HPDE6-E6E7 (cell line): ENCODE measurements at regions not wholly inside any gene's neighbourhood (a gene's known extent, or its start where the extent isn't known, plus 50 kb on each side); places are given as distances from the start of the nearest gene placed in this dataset.

Experiments used
- DNase-seq: peaks from one replicate; pipeline ENCODE4 v3.0.0; 2011; ENCODE audit warnings: missing footprints; ENCODE audit errors: extremely low spot score

DNA sequence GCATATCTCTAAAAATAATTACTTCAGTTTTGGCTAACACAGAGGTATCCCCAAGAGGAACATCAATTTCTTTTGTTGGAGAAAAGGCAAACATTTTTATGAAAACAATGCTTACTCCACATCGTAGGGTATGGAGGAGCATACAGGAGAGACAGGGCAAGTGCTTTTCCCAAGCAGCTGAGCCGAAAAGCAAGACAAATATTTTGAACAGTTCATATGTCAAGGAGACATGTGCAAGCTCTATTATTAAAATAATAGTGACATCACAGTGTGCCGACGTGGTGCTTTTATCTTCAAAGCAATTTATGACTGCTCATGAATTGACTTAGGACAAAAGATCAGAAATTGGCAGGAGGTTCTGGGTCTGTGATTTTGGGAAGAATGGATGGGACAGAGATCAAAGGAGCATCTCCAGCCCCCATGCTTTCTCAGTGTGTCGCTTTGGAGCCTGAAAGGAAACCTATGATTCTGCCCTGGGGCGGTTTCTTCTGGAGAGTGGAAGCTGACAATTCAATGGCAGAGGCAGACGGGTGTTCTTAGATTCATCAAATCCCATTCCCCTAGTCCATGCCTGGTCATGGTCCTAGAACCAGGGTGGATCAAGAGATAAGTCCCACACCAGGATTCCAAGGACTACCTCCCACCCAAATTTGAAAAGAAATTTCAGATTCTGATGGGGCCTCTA is 97.1 kb downstream of the JCAD start:
- no peak for DNase-seq

DNA sequence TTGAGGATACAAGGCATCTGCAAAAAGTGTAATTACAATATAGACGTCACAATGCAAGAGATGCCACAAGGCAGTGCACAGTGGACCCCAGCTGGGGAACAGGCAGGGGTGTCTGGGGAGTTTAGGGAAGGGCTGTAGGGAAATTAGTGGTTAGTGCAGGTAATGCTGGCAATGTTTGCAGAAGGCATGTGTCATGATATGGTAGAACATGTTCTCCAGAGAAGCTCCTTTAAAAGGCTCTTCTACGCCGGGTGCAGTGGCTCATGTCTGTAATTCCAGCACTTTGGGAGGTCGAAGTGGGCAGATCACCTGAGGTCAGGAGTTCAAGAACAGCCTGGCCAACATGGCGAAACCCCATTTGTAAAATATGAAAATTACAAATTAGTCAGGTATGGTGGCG is 98.0 kb downstream of the JCAD start:
- DNase-seq, result no peak

DNA sequence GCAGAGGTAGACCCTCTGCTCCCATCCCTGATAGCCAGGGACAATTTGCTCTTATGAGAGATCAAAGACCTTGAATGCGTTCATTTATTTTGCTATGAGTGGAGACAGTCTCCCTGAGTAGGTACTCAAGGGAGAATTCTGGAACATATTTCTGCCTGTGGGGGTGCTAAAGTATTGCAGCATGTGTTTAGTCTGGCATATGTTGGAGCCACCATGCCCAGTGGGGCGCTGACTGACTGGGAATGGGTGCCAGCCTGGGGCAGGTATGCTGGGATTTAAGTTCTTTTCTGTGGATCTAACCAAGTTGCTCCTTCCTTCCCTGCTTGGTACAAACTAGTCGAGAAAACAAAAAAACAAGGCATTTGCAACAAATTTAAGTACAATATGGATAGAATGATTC is 99.1 kb downstream of the JCAD start:
- no peak for DNase-seq

DNA sequence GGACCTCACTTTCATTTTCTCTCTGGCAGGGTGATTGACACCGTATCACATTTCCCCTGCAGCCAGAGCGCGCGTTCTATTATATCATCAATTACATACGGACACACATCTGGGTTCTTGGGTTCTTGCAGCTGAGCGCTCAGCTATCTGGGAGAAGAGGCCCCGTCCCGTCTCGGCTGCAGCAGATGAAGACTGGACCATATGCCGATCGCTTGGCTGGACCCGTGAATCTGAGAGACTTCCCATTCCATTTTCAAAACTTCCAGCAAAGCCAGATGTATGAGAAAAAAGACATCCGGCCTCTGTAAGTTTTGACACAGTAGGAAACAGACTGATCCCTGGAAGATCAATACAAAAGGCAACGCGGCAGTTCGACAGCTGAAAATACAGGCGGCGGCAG is 99.8 kb downstream of the JCAD start:
- no peak for DNase-seq

DNA sequence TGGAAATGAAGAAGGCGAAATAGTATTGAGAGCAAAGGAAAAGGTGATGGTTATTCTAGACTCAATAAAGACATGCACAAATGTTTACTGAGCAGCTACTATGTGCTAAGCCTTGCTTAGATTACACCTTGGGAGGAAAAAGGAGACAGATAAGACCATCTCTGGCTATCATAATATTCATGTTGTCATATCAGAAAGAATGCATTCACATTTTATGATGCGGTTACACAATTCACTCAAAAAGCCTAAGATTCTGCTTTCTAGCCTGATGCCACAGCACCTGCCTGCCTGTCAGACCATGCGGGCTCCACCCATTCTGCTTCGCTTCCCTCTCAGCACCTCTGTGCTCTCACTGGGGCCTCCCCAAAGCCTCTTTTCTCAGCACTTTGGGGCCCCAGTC is 100.9 kb downstream of the JCAD start:
- DNase-seq, result no peak

DNA sequence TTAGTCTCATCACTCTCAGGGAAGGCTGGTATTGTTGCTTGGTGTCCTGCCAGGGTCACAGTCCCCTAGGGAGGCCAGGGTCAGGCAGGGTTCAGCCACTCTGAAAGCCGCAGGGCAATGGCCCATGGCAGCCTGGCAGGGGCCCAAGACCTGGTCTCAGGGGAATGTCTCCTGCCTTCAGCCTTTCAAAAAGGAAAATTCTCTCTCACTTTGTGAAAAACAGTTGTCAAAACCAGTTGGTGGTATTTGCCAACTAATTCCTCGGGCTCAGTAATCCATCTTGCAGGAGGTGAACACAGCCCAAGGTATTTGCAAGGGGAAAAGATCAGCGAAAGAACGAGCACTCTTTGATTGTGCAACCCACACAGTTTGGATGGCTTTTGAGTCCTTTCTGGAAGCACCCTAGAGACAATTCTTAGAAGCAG is 101.5 kb downstream of the JCAD start:
- DNase-seq, result no peak

DNA sequence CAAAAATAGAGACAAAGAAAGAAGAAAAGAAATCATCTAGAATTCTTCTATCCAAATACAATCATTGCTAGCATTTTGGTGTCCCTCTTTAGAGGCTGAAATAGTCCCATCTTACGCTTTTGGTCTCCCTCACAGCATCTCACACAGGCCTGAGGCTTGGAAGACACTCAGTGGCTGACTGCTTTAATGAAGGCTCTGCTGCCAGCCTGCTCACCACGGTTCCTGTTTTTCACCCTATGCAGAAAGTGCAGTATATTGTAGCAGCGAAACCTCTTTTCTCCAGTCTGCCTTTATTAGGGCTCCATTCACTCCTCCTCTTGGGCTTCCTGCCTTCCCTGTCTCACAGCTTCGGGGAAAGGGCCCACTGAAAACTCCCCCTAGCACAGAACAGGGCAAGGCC is 102.2 kb downstream of the JCAD start:
- DNase-seq, result no peak

DNA sequence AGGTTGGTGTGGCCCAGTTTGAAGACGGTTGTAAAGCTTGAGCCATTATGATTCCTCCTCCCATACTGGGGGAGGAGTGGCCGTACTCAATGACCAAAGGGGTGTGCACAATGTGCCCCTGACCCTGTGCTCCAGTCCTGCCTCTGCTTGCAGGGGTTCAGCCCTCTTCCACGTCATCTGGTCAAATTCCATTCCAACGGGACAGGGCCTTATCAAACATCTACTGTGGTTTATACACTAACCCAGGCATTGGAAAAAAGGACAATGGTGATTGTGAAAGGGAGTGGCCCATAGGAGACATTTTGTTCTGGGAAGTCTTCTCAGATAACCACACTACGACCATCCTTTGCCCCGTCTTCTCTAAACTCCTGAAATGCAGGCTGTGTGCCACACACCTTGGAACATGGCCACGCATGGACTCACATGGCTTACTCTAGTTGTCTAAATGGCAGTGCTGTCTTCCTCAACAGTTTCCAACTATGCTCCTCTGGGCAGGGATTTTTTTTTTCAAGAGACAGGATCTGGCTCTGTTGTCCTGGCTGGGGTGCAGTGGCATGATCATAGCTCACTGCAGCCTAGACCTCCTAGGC is 103.0 kb downstream of the JCAD start:
- DNase-seq, result no peak

DNA sequence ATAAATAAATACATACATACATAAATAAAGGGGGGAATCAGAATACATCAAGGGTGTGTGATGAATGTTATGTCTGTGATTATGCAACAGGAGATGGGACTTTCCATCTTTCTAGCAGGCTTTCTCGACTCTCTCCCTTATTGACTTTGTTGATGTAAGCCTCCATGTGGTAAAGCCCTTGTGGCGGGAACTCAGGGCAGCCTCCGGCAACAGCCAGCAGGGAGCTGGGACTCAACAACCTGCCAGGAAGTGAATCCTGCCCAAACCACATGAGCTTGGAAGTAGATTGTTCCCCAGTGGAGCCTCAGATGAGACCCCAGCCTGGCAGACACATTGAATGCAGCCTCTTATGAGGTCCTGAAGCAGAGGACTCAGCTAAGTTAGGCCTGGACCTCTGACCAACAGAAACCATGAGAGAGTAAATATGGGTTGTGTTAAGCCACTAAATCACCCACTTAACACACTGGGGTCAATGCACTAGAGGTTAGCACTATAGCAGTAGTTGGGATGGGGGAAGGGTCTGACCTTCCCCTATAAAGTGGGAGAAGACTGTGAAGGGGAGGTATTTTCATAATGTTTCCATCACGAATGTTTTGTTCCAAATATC is 104.0 kb downstream of the JCAD start:
- no peak for DNase-seq

DNA sequence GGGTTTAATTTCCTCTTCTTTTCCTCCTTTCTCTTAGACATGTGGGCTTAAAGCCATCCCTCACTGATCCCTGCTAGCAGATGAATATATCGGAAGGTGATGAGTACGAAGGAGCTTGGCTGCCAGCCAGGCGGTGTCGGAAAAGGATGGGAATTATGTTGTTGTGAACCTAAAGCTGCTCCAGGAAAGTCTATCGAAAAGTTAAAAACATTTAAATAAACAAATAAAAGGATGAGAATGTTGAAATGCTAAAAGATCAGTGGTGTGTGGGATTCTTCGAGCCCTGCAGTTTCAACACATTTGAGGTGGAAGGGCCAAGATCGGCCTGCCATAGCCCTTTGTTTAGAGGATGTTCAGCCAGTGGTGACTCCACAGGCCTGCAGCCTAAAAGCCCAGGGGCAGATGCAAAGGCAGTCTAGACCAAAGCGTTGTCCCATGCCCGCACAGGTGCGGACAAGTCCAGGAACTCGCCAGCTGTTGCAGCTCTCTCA is 107.9 kb downstream of the JCAD start:
- peak; percentile 58 for DNase-seq

DNA sequence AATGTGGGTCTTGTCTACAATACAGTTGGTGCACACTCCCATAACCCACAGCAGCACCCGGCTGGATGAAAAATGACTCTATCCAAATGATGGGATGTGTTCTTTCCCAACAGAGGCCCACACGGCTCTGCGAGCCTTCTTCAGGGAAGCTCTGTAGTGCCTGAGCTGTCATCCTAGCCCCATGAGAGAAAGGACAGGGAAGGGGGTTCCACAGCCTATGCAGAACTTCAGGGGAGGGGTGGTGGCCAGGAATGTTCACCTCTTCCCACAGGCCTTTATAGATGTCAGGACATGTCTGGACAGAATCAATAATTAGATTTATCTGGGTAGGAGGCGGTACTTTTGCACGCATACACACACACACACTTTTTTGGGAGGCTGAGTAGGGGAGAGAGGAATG is 109.0 kb downstream of the JCAD start:
- no peak for DNase-seq

DNA sequence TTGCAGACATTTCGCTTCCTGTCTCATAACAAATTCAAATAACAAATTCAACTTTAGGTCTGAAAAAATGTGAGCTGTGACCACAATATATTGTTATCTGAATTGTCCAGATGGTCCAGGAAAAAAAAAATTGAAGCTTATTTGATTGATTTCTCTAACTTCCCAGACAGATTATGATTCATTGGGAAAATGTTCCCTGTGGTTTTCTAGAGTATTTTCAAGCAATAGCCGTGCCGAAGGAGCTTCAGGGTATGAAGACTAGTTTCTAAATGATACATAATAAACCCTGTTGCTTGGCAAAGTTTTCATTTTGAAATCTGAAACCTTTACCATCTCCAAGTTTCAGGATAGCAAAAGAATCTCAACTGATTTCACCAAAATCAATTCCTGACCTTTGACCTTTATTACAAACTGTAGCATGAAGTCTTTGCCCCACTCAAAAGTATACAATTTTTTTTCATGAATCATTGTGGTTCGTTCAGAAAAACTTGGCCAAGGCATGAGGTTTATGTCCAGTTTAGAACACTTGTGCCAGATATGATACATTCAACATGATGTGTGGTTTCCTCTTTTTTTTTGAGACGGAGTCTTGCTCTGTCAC is 109.9 kb downstream of the JCAD start:
- no peak for DNase-seq

DNA sequence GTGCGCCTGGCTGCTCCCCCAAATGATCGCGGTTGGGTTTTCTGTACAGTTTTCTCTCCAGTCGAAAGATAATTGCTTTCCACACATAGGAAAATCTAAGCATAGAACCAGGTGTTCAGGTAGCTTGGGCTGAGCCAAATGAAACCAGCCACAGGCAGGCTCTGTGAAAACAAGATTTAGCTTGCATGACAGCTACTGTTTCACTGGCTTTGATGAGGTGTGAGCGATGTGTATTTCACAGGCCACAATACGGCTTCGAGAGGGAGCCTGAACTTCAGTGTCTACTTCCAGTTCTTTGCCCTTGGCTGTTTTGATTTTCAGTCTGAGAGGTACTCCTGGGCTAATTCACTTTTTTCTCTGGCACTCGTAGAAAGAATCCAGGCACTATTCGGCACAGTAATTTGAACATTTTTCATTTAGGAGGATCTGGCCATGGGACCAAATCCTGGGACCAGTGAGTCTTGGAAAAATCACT is 110.5 kb downstream of the JCAD start:
- no peak for DNase-seq

DNA sequence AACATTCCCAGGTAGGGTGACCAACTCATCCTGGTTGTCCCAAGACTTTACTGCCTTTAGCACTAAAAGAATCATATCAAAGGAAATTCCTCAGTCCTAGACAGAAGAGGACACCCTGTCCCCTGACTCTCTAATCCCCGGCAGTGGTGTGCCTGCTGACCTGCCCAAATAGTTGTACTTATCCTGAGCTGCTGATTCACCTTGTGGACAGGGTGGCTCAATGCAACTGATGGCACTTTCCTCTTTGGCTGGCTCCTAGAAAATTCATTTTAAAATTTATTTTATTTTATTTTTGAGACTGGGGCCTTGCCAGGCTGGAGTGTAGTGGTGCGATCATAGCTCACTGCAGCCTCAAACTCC is 111.7 kb downstream of the JCAD start:
- no peak for DNase-seq

DNA sequence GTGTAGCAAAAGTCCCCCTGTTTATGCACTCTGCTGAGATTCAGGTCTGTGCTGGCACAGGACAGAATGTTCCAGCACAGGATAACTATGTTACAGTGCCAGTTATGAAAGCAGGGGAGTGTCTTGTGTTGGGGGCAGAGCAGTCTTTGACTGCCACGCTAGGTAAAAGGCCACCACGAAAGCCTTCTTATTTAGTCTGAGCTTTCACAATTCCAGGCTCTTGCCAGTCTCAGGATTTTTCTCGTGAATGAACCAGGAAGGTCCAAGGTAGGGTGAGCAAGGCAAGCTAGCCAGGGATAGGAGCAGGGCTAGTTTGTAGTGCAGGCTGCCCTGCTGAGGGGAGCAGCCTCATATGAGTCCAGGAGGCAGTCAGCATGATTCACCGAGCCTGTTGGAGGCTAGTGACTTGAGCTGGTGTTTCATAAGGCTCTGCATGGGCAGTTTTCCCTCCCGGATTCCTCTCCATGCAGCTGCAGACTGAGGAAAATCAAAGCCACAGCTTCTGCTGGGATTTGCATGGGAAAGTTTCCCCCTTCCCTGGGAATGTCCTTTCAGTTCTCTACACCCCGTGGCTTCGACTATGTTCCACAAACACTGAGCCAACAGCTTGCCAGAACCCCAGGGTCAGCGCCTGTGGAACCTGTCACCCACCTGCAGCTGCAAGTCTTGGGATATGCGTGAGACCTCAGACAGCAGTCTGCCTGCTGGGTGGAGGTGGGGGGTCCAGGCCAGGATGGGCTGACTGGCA is 112.3 kb downstream of the JCAD start:
- DNase-seq, result no peak

DNA sequence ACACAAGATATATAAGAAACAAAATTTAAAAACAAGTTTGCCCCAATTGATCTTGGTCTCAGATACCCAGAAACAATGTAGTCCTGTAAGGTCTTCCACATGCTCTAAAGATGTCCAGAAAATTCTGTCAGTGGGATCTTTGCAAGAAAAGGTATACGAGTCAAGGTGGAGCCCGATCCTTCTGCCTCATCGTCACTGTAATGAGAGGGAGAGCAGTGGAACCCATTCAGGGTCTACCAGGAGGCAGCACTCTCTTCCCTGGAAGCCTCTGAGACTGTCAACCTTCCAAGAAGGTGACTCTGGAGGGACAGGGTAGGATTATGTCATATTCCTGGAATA is 112.8 kb downstream of the JCAD start:
- DNase-seq, result no peak

DNA sequence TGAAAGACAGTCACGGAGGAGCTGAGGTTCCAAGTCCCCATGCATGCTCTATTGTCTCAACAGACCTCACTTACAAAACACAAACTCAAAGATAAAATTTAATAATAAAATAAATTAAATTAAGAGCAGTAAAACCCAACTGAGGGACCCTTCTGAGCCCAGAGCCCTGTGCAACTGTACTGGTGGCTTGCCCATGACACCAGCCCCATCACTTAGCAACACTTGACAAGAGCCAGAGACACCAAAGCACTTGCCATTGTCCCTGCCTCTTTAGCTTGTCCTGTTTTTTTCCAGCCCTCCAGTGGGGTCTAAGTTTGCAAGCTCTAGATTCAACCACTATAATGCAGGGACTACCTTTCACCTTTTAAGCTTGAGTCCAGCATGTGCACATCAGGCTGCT is 117.9 kb downstream of the JCAD start:
- no peak for DNase-seq

DNA sequence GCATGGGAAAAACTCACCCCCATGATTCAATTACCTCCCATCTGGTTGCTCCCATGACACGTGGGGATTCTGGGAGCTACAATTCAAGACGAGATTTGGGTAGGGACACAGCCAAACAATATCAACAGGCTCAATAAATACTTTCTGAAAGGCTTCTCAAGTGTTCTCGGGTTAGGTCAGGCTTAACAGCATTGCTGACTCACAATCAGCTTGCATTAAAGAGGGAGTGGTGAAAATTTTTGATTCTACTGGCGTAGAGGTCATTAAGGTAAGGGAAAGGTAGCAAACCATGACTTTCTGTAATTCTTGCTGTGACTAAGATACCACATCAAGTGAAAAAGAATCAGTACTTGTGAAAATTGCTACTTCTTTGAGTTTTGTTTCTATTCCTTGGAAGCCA is 126.4 kb downstream of the JCAD start:
- no peak for DNase-seq

DNA sequence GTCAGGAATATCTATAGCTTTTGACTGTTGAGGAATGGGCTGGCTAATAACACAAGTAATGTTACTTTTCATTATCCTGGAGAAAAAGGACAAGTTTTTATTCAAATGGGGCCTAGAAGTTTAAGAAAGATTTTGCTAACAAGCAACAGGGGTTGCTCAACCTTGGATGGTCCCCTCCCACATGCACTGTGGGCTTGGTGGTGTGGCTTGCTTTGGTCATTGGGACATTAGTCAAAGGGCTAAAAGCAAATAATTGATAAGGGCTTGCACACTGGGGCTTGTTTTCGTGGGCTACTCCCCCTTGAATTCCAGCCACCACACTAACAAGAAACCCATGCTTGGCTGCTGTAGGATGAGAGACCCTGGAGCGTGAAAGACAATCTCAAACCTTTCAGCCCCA is 127.6 kb downstream of the JCAD start:
- DNase-seq, result no peak

DNA sequence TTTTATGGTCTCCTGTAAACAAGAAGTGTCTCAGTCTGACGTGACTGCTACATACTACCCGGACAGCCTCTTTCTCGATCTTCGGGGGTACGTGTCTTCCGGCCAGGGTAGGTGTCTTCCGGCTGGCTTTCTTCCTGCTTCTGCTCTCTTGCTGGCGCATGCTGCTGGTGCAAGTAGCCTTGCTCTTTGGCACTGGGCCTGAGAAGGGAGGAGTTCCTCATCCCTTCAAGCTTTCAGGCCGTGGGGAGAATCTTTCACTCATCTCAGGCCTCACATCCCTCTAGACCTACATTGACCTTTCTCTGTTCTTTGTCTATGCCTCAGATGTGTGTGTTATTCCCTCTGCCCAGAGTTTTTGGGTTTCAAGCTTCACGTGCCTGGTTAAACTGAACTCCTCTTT is 130.4 kb downstream of the JCAD start:
- DNase-seq, result no peak

DNA sequence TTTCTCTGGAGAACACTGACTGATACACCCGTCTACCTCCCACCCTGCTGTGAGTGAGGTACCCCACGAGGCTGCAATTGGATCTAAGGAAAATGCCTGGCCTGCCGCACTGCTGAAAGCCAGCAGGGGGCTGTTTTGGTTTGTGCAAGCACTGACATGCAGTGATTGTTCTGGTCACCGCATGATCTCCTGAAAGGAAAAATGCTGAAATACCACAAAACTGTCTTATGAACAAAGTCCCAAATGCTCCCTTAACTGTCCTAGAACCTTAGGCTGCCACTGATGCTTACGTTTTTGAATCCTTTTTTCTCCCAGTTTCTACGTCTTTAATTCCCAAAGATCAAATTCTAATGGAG is 132.7 kb downstream of the JCAD start:
- DNase-seq, result no peak
